ENCODE measurements at regions not wholly inside any gene's neighbourhood (a gene's known extent, or its start where the extent isn't known, plus 50 kb on each side); places are given as distances from the start of the nearest gene placed in this dataset.

GRCh38 chr14:85308531-85309300 lies 221.2 kb upstream of the FLRT2 start:
- Histone ChIP-seq H3K4me2 (ENCODE audit: low read length) (no peak overlapping the region), H3K9me3 (ENCODE audit: control insufficient read depth, low read length) (no peaks in the 10 kb centered on the region), H3K27me3 (ENCODE audit: control insufficient read depth, insufficient read depth, low read length) (no peaks in the 10 kb centered on the region), H3K9ac (no peak overlapping the region), H3K4me1 (no peaks in the 10 kb centered on the region), H3K36me3 (ENCODE audit: control insufficient read depth, insufficient read depth, low read length) (no peaks in the 10 kb centered on the region), H3K4me3 (ENCODE audit: low read depth, low read length) (no peak overlapping the region), H2AFZ (no peak overlapping the region), H3K79me2 (no peaks in the 10 kb centered on the region), H3K27ac (no peak overlapping the region)
- TF ChIP-seq, protein P1, sequence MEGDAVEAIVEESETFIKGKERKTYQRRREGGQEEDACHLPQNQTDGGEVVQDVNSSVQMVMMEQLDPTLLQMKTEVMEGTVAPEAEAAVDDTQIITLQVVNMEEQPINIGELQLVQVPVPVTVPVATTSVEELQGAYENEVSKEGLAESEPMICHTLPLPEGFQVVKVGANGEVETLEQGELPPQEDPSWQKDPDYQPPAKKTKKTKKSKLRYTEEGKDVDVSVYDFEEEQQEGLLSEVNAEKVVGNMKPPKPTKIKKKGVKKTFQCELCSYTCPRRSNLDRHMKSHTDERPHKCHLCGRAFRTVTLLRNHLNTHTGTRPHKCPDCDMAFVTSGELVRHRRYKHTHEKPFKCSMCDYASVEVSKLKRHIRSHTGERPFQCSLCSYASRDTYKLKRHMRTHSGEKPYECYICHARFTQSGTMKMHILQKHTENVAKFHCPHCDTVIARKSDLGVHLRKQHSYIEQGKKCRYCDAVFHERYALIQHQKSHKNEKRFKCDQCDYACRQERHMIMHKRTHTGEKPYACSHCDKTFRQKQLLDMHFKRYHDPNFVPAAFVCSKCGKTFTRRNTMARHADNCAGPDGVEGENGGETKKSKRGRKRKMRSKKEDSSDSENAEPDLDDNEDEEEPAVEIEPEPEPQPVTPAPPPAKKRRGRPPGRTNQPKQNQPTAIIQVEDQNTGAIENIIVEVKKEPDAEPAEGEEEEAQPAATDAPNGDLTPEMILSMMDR (IDR thresholded peaks at IDR 0.05): no peak

DNA sequence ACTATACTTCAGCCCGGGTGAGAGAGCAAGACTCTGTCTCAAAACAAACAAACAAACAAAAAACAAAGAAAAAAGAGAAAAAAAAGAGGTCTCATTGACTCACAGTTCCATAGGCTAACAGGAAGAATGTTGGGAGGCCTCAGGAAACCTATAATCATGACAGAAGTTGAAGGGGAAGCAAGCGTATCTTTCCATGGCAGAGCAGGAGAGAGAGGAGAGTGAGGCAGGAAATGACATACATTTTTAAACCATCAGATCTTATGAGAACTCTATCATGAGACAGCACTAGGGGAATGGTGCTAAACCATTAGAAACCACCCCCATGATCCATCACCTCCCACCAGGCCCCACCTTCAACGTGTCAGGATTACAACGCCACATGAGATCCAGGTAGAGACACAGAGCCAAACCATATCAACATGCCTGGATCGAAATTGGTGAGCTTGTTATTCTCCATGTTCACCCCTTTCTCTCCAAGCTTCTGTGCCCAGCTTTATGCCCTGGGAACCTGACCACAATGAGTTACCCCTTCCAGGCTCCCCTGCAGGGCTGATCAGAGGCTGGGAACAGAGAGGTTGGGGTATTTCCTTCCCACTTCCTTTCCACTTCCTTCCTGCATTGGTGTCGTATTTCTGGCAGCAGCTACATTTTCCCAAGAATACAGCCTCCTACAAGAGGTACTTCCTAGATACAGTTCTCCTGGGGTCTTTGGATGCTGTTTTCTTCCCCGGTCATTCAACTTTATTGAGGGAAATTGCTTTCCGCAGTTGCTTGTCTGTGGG lies 219.3 kb upstream of the FLRT2 start:
- Histone ChIP-seq H3K27ac (no peak overlapping the region), H3K4me3 (ENCODE audit: low read depth, low read length) (no peak overlapping the region), H3K4me2 (ENCODE audit: low read length) (no peak overlapping the region), H3K36me3 (ENCODE audit: control insufficient read depth, insufficient read depth, low read length) (no peaks in the 10 kb centered on the region), H3K79me2 (no peaks in the 10 kb centered on the region), H3K9ac (no peak overlapping the region), H3K9me3 (ENCODE audit: control insufficient read depth, low read length) (no peaks in the 10 kb centered on the region), H3K27me3 (ENCODE audit: control insufficient read depth, insufficient read depth, low read length) (no peaks in the 10 kb centered on the region), H3K4me1 (no peaks in the 10 kb centered on the region), H2AFZ (no peak overlapping the region)
- TF ChIP-seq, protein P1 (IDR thresholded peaks at IDR 0.05): no peak

DNA sequence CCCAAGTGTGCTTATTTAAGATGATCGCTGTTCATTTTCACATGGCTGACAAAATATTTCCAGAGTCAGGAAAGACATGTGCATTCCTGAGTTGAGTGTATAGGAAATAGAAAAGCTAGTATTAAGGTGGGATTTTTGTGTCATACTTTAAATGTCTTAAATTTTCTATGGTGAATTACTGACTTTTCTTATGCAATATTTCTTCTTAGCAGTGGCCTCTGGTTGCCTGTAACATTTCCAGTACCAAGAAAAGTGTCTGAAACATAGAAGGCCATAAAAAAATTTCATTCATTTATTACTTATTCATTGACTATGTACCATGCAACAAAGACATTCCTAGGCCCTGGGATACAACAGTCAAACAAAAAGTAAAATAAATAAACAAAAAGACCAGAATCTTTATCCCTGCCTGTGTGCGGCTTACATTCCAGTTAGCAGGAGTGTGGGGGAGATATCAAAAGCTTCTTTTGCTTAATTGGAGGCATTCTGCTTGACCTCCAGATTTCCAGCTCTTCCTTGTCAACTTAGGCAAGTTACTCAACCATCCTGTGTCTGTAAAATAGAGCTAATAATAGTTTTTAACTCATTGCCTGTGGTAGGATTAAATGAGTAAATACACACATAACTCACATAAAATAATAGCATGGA lies 216.3 kb upstream of the FLRT2 start:
- no peak overlapping the region for H3K4me3 ChIP-seq (ENCODE audit: low read depth, low read length)
- H3K36me3 ChIP-seq (ENCODE audit: control insufficient read depth, insufficient read depth, low read length): no peaks in the 10 kb centered on the region
- no peak overlapping the region for H2AFZ ChIP-seq
- no peaks in the 10 kb centered on the region for H3K4me1 ChIP-seq
- no peaks in the 10 kb centered on the region for H3K9me3 ChIP-seq (ENCODE audit: control insufficient read depth, low read length)
- no peak overlapping the region for H3K9ac ChIP-seq
- H3K4me2 ChIP-seq (ENCODE audit: low read length): no peak overlapping the region
- no peak overlapping the region for H3K27ac ChIP-seq
- H3K79me2 ChIP-seq: no peaks in the 10 kb centered on the region
- H3K27me3 ChIP-seq (ENCODE audit: control insufficient read depth, insufficient read depth, low read length): no peaks in the 10 kb centered on the region
- TF ChIP-seq, protein P1 (IDR thresholded peaks at IDR 0.05): no peak

- TF ChIP-seq, protein P1 (IDR thresholded peaks at IDR 0.05): no peak
- no peak overlapping the region for H3K9ac ChIP-seq
- H3K9me3 ChIP-seq (ENCODE audit: control insufficient read depth, low read length): no peaks in the 10 kb centered on the region
- no peaks in the 10 kb centered on the region for H3K27me3 ChIP-seq (ENCODE audit: control insufficient read depth, insufficient read depth, low read length)
- H3K79me2 ChIP-seq: no peaks in the 10 kb centered on the region
- H3K27ac ChIP-seq: no peak overlapping the region
- H3K4me1 ChIP-seq: no peaks in the 10 kb centered on the region
- H3K4me3 ChIP-seq (ENCODE audit: low read depth, low read length): no peak overlapping the region
- H3K4me2 ChIP-seq (ENCODE audit: low read length): no peak overlapping the region
- no peaks in the 10 kb centered on the region for H3K36me3 ChIP-seq (ENCODE audit: control insufficient read depth, insufficient read depth, low read length)
- no peak overlapping the region for H2AFZ ChIP-seq
Observed at GRCh38 chr14:85315290-85315689, 214.7 kb upstream of the FLRT2 start.
